HG03108 (cell line): ENCODE measurements at regions not wholly inside any gene's neighbourhood (a gene's known extent, or its start where the extent isn't known, plus 50 kb on each side); places are given as distances from the start of the nearest gene placed in this dataset.
"Not testable (repeated sequence)": the region's sequence is repeated elsewhere in the genome, so short reads cannot be mapped to it uniquely, and the experiment has no call there.

Experiments used
- ATAC-seq: cut with Tn5 transposase; IDR thresholded peaks from one replicate; pipeline ENCODE4 v1.9.1; 2021; ENCODE audit warnings: moderate library complexity; ENCODE audit not compliant: unreplicated experiment

- no peak for ATAC-seq
Observed at GRCh38 chr6:103826209-103826608, 1033.5 kb downstream of the HACE1 start.

GRCh38 chr6:103820148-103820547 lies 1039.6 kb downstream of the HACE1 start:
- no peak for ATAC-seq

GRCh38 chr6:103819509-103819908 lies 1040.2 kb downstream of the HACE1 start:
- ATAC-seq, result no peak

- ATAC-seq, result no peak
Observed at GRCh38 chr6:103812970-103813369, 1046.7 kb downstream of the HACE1 start.

- ATAC-seq, result not testable (repeated sequence)
Observed at GRCh38 chr6:103801901-103802479, 1057.7 kb downstream of the HACE1 start.

GRCh38 chr6:103799971-103800670 lies 1059.6 kb downstream of the HACE1 start:
- ATAC-seq, result no peak

GRCh38 chr6:103798166-103798565 lies 1061.6 kb downstream of the HACE1 start:
- ATAC-seq, result no peak

- no peak for ATAC-seq
Observed at GRCh38 chr6:103797738-103798137, 1062.0 kb downstream of the HACE1 start.

- no peak for ATAC-seq
Observed at GRCh38 chr6:103791458-103791857, 1068.3 kb downstream of the HACE1 start.

GRCh38 chr6:103784117-103784516 lies 1075.6 kb downstream of the HACE1 start:
- ATAC-seq, result no peak

GRCh38 chr6:103783329-103783728 lies 1076.4 kb downstream of the HACE1 start:
- no peak for ATAC-seq

GRCh38 chr6:103769431-103769830 lies 1090.3 kb downstream of the HACE1 start:
- ATAC-seq, result no peak

- no peak for ATAC-seq
Observed at GRCh38 chr6:103750603-103751002, 1109.1 kb downstream of the HACE1 start.

- no peak for ATAC-seq
Observed at GRCh38 chr6:103734016-103734415, 1125.7 kb downstream of the HACE1 start.

GRCh38 chr6:103729658-103730057 lies 1130.1 kb downstream of the HACE1 start:
- ATAC-seq, result no peak

- no peak for ATAC-seq
Observed at GRCh38 chr6:103723438-103724322, 1136.0 kb downstream of the HACE1 start.

- no peak for ATAC-seq
Observed at GRCh38 chr6:103722683-103723082, 1137.0 kb downstream of the HACE1 start.

- ATAC-seq, result no peak
Observed at GRCh38 chr6:103721923-103722322, 1137.8 kb downstream of the HACE1 start.

GRCh38 chr6:103720393-103720792 lies 1139.3 kb downstream of the HACE1 start:
- no peak for ATAC-seq

- no peak for ATAC-seq
Observed at GRCh38 chr6:103719545-103719944, 1140.2 kb downstream of the HACE1 start.

GRCh38 chr6:103715269-103715668 lies 1144.5 kb downstream of the HACE1 start:
- ATAC-seq, result no peak

GRCh38 chr6:103709236-103709635 lies 1150.5 kb downstream of the HACE1 start:
- ATAC-seq, result not testable (repeated sequence)
